HUDEP-2 (cell line): ENCODE measurements at regions not wholly inside any gene's neighbourhood (a gene's known extent, or its start where the extent isn't known, plus 50 kb on each side); places are given as distances from the start of the nearest gene placed in this dataset.

Experiments used
- DNase-seq, 76 experiments: peaks; one replicate each; lab custom pipeline; 2025; ENCODE audit not compliant: unreplicated experiment in 76 of 76; lab: John Stamatoyannopoulos, UW

GRCh38 chr7:89887489-89887888 is 266.8 kb upstream of the STEAP1 start:
- no peak for DNase-seq

DNA sequence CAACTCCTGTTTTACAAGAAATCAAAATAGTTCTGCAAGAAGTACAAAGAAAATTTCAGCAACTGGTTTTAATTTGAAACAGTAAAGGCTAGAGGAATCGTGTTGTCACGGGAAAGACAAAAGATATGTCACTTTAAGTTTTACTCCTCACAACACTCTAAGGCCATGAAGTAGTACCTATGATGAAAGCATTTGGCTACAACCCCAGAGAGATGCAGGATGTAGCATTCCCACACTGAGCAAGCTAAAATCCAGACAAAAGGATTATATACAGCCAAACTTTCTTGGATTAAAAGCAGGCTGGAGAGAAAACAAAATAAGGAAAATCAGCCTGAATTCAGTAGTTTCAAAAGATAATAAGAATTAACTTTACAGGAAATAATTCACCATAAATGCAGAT is 245.5 kb upstream of the STEAP1 start:
- no peak for DNase-seq

GRCh38 chr7:89914711-89915110 is 239.6 kb upstream of the STEAP1 start:
- no peak for DNase-seq

DNA sequence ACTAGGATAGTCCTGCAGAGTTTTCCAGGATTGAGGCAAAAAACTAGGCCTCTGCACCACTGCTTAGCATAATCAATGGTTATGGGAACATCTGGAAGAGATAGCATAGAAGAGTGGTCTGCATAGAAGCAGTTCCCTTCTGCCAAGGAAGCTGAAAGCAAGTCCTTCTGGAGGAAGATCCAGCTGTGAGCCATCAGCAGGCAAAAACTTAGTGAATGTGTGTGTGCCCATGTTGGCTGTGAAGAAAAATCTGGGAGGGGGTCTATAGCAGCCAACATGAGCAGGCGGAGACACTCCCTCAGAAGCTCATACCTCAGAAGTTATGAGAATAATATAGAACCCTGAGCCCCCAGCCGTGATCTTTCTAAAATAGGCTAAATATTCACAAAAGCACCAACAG is 228.1 kb upstream of the STEAP1 start:
- no peak for DNase-seq

GRCh38 chr7:89926701-89927100 is 227.6 kb upstream of the STEAP1 start:
- no peak for DNase-seq

DNA sequence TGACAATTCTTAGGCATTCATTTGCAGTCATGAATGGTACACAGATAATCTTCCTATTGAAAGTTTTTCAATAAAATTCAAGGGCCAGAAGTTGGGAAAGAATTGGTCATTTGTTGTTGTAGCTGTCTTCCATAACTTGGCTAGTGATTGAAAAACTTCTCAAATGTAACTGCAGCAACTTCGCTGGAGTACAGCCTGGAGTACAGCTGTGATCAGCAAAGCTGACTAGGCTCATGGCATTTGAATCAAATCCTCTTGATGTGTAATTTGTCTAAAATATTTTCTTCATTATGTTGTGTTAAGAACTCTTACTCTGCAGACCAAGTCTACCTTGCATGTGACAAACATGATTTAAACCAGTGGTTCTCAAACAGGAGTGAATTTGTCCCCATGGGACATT is 226.5 kb upstream of the STEAP1 start:
- no peak for DNase-seq

GRCh38 chr7:89928451-89928850 is 225.8 kb upstream of the STEAP1 start:
- no peak for DNase-seq

DNA sequence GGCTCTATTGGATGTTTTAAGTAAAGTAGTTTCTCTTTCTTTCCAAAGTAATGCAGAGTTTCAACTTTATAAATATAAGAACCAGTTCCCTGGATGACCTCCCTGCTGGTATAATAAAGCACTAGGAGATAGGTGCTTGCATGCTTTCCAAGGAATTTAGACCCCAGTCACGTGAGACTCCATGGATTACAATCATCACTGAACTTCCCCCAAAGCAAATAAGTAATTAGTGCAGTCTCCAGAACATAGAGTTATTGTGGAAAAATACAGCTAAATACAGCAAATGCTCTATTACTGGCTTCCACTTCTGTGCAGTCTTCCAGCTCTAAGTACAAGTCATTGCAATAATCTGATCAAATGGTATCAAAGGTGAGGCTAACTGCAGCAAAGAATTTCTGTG is 220.2 kb upstream of the STEAP1 start:
- DNase-seq = no peak

DNA sequence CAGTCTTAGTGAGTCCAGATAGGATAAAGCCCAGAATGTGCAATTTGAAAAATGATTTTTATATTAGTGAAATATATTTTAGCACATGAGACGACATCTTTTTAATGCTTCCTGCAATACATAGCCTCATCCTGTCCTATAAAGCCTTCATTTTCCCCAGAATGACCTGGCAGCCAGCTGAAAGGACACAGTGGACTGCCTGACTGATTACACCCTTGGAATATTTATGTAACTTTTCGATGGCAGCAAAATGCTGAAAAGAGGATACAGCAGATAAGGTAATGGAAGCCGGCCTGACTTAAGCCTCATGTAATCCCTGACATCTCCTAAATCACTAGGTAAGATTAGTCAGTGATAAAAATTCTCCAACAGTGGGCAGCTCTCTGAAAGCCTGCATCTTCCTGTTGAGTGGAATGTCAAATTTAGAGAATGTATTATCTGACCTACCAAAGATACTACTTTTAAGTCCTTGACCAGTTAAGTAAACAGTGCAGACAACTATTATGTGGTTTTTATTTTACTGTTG is 210.7 kb upstream of the STEAP1 start:
- DNase-seq = no peak

GRCh38 chr7:89958525-89959068 is 195.7 kb upstream of the STEAP1 start:
- no peak for DNase-seq

DNA sequence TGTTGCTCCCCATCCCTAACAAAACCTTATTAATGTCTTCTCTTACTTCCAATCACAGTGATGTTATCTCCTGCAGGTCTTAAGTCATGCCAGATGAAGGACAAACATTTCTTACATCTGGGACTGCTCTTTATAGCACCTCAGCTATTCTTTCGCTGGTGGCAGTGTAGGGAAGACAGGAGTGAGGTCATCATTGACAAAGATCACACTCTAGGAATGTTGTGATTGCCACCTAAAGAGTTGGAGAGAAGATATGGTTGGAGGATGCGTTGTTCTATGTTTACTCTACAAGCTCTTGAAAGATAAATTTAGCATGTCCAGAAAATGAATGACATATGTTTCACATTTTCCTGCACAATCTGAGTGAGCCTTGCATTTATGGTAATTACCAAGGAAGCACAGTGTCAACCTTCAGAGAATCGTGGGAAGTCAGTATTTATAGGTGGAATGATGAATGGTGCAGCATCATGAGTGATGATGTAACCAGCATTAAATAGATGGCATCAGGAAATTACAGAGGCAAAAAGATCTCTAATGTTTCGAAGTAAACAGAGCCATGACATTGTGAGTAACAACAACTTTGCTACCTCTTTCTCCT is 188.1 kb upstream of the STEAP1 start:
- no peak for DNase-seq

DNA sequence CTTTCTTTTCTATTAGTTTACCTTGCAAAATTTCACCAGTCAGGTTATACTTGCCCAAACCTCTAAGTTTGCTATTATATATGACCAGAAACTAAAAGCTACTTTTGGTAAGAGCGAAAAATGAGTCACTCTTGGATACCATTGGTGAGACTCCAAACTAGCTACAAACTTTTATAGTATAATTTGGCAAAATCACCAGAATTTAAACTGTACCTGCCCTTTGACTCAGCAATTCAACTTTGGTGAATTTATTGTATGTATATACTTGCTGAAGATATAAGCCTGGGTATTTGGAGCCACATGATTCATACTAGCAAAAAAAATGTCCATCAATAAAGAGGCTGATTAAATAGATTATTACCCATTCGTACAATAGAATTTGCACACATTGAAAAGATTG is 178.7 kb upstream of the STEAP1 start:
- DNase-seq = no peak

DNA sequence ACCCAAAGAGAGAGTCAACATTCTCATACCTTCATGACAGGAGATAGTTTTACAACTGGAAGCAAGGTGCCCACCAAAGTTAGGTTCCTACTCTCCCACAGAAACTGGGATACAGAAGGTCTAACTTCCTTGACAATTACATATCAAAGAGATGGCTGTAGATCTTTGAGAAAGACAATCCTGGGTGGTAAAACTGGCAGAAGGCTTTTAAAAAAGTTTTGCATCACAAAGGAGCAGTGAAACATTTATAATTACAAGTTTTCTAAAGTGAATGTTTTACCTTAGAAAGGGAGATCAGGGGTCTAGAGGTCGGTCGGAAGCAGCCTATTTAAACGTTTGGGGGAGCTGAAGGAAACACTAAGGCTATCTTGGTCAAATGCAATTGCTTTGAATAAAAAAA is 166.6 kb upstream of the STEAP1 start:
- DNase-seq = no peak

DNA sequence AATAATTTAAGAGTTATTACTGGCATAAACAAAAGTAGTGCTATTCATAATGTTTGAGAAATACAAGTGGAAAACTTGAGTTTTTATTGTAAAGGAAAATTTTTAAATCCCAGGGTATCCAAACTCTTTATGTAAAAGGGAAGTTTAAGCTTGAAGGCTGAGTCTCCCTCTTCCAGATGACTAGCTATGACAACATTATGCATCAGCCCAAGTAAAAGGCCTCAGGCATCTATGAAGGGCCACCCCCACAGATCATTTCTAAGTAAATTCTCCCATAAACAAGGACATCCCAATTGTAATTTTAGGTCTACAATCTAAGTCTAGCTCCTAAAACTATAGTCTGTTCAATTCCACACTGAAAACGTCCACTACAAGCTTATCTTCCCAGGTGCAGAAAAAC is 166.2 kb upstream of the STEAP1 start:
- no peak for DNase-seq

GRCh38 chr7:89989454-89989853 is 164.8 kb upstream of the STEAP1 start:
- DNase-seq = no peak

DNA sequence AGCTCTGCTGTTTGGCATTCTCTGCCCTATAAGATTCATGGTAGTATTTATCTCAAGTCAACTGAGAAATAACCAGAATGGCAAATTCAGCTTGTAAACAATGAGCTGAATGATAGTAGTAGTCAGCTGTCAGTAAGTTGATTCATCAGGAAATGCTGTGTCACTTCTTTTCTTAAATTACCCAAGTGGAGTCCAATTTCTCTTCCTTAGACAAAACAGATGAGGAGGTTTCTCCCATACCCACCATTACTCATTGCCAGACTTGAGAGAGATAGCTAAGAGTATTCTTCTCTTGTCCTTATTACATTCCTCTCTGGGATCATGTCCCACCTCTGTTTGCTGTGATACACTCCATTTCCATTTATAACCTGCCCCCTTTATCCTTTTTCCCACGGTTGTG is 159.8 kb upstream of the STEAP1 start:
- DNase-seq = no peak

DNA sequence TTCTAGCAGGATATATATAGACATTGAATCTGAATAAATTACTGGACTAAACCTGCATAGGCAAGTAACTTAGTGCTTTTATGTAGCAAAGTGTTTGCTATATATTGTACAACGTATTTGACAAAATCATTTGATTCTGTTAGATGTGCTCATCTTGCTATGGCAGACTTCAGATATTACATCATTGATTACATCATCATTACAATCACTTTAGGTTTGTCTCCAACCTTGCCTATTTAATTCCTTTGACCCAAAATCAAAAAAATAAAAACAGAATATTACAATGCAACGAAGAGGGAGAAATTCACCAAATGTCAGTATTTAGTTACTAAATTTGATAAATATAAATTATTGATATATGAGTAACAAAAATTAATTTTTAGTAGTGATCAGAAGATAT is 155.7 kb upstream of the STEAP1 start:
- no peak for DNase-seq

GRCh38 chr7:90005836-90006235 is 148.4 kb upstream of the STEAP1 start:
- DNase-seq = no peak

GRCh38 chr7:90007001-90007654 is 147.1 kb upstream of the STEAP1 start:
- no peak for DNase-seq

- DNase-seq = no peak
Measured at GRCh38 chr7:90007831-90008230, 146.4 kb upstream of the STEAP1 start.

DNA sequence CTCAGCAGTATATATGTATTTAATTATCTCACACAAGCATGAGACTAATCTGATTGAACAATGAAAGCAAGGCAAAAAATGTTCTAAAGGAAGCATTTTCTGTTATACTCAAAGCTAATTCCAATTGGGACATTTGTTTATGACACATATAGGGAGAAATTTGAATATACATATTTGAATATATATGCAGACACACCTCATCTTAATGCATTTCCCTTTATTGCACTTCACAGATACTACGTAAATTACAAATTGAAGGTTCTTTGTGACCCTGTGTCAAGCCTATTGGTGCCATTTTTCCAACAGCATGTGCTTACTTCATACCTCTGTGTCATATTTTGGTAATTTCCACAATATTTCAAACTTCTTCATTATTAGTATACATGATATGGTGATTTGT is 132.1 kb upstream of the STEAP1 start:
- DNase-seq = no peak

DNA sequence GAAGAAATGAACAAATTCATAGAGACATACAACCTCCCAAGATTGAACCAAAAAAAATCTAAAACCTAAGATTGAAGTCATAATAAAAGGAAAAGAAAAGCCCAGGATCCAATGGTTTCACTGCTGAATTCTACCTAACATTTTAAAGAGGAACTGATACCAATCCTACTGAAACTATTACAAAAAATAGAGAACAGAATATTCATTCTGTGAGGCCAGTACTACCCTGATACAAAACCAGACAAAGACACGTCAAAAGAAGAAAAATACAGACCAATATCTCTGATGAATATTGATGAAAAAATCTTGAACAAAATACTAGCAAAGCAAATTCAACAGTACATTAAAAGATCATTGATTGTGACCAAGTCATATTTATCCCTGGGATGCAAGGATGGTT is 128.5 kb upstream of the STEAP1 start:
- DNase-seq = no peak
